ENCODE measurements at regions not wholly inside any gene's neighbourhood (a gene's known extent, or its start where the extent isn't known, plus 50 kb on each side); places are given as distances from the start of the nearest gene placed in this dataset.
"Not testable (repeated sequence)": the region's sequence is repeated elsewhere in the genome, so short reads cannot be mapped to it uniquely, and the experiment has no call there.

GRCh38 chr5:135145985-135146384, 112.0 kb upstream of the PITX1 start:
- 100% methylated on average over 1 of the region's 2 CpGs; no CpG with 5 or more reads in 1 of the 2 experiments for WGBS, 2 experiments (ENCODE audit: insufficient coverage in 2 of 2)
- H3K4me1 ChIP-seq (ENCODE audit: control insufficient read depth, insufficient read depth, low read length, poor library complexity, severe bottlenecking), result peaks cover 3% of the 10 kb centered on the region
- no peaks in the 10 kb centered on the region for H3K36me3 ChIP-seq (ENCODE audit: control insufficient read depth, insufficient read depth, low read length)
- no peak overlapping the region for H3K27ac ChIP-seq (ENCODE audit: low read depth, low read length, severe bottlenecking)
- H3K4me3 ChIP-seq (ENCODE audit: extremely low read depth, insufficient read depth, low read length, poor library complexity, severe bottlenecking), result no peak overlapping the region
- peaks cover 4% of the 10 kb centered on the region for H3K9me3 ChIP-seq (ENCODE audit: control insufficient read depth, low read length)

GRCh38 chr5:135143682-135144081, 109.7 kb upstream of the PITX1 start:
- H3K4me1 ChIP-seq (ENCODE audit: control insufficient read depth, insufficient read depth, low read length, poor library complexity, severe bottlenecking); H3K36me3 ChIP-seq (ENCODE audit: control insufficient read depth, insufficient read depth, low read length); H3K4me3 ChIP-seq (ENCODE audit: extremely low read depth, insufficient read depth, low read length, poor library complexity, severe bottlenecking); H3K9me3 ChIP-seq (ENCODE audit: control insufficient read depth, low read length); H3K27ac ChIP-seq (ENCODE audit: low read depth, low read length, severe bottlenecking): not testable (repeated sequence)
- 80 to 94% methylated on average over 2 to 3 of the region's 4 CpGs for WGBS, 2 experiments (ENCODE audit: insufficient coverage in 2 of 2)

DNA sequence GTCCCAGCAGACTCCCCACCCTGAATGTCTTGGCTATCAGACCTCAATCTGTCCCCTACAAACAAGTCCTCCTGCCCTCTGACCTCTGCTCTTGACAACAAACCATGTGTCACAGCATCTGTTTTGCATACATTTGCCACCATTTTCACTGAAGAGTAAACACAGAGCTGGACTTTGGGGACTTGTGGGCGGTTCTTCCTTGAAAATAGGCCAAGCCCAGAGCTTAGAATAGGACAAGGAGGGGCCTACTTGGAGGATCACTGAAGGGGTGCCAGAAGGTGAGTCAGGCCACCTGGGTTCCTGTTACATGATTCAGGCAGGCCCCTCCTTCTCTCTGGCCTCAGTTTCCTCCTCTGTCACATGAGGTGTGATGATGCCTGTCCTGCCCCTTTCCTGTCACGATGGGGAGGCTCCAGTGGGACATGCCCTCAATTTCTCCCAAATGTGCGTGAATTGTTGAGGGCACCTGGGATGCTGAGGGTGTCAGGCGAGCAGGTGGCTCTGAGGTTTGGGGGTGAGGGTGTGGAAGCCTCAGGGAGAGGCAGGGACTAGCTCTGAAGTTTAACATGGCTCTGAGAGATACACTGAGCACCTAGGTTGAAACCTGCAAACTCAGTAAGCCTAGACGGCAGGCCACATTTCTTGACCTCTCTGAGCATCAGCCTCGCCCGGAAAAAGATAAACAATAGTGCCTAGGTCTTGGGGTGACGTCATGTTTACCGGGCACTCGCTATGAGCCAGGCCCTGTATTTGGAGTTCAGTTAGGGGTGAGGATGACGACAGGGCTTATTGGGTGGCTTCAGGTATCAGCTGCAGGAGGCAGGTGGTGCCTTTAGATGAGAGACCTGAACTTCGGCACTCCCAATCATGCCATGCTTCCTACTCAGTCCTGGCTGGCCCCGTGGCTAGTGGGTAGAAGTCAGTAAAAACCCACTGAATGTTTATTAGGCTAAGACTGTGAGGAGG, 107.6 kb upstream of the PITX1 start:
- no peak overlapping the region for H3K27ac ChIP-seq (ENCODE audit: low read depth, low read length, severe bottlenecking)
- peaks cover 2% of the 10 kb centered on the region for H3K4me1 ChIP-seq (ENCODE audit: control insufficient read depth, insufficient read depth, low read length, poor library complexity, severe bottlenecking)
- H3K36me3 ChIP-seq (ENCODE audit: control insufficient read depth, insufficient read depth, low read length), result no peaks in the 10 kb centered on the region
- no peak overlapping the region for H3K4me3 ChIP-seq (ENCODE audit: extremely low read depth, insufficient read depth, low read length, poor library complexity, severe bottlenecking)
- 93 to 97% methylated on average over 10 to 11 of the region's 13 CpGs for WGBS, 2 experiments (ENCODE audit: insufficient coverage in 2 of 2)
- H3K9me3 ChIP-seq (ENCODE audit: control insufficient read depth, low read length), result no peaks in the 10 kb centered on the region

- Histone ChIP-seq H3K27ac (ENCODE audit: low read depth, low read length, severe bottlenecking) (no peak overlapping the region), H3K4me1 (ENCODE audit: control insufficient read depth, insufficient read depth, low read length, poor library complexity, severe bottlenecking) (peaks cover 2% of the 10 kb centered on the region), H3K36me3 (ENCODE audit: control insufficient read depth, insufficient read depth, low read length) (no peaks in the 10 kb centered on the region), H3K4me3 (ENCODE audit: extremely low read depth, insufficient read depth, low read length, poor library complexity, severe bottlenecking) (no peak overlapping the region), H3K9me3 (ENCODE audit: control insufficient read depth, low read length) (no peaks in the 10 kb centered on the region)
- WGBS, 2 experiments (ENCODE audit: insufficient coverage in 2 of 2), result 85 to 86% methylated on average over 6 to 8 of the region's 9 CpGs
These were observed 106.6 kb upstream of the PITX1 start for GRCh38 chr5:135140446-135141204.

GRCh38 chr5:135139381-135140134, 105.5 kb upstream of the PITX1 start:
- 93% methylated on average over 7 to 10 of the region's 12 CpGs for WGBS, 2 experiments (ENCODE audit: insufficient coverage in 2 of 2)
- no peaks in the 10 kb centered on the region for H3K9me3 ChIP-seq (ENCODE audit: control insufficient read depth, low read length)
- peaks cover 2% of the 10 kb centered on the region for H3K4me1 ChIP-seq (ENCODE audit: control insufficient read depth, insufficient read depth, low read length, poor library complexity, severe bottlenecking)
- H3K4me3 ChIP-seq (ENCODE audit: extremely low read depth, insufficient read depth, low read length, poor library complexity, severe bottlenecking), result no peak overlapping the region
- H3K27ac ChIP-seq (ENCODE audit: low read depth, low read length, severe bottlenecking), result no peak overlapping the region
- no peaks in the 10 kb centered on the region for H3K36me3 ChIP-seq (ENCODE audit: control insufficient read depth, insufficient read depth, low read length)

- WGBS, 2 experiments (ENCODE audit: insufficient coverage in 2 of 2), result 95 to 97% methylated on average over 2 to 4 of the region's 4 CpGs
These were observed 104.3 kb upstream of the PITX1 start for GRCh38 chr5:135138116-135138850.

GRCh38 chr5:135137146-135137915, 103.3 kb upstream of the PITX1 start:
- no peaks in the 10 kb centered on the region for H3K36me3 ChIP-seq (ENCODE audit: control insufficient read depth, insufficient read depth, low read length)
- no peak overlapping the region for H3K4me3 ChIP-seq (ENCODE audit: extremely low read depth, insufficient read depth, low read length, poor library complexity, severe bottlenecking)
- WGBS, 2 experiments (ENCODE audit: insufficient coverage in 2 of 2), result 90 to 93% methylated on average over 8 to 13 of the region's 13 CpGs
- H3K9me3 ChIP-seq (ENCODE audit: control insufficient read depth, low read length), result no peaks in the 10 kb centered on the region
- H3K27ac ChIP-seq (ENCODE audit: low read depth, low read length, severe bottlenecking), result no peak overlapping the region
- peaks cover 2% of the 10 kb centered on the region for H3K4me1 ChIP-seq (ENCODE audit: control insufficient read depth, insufficient read depth, low read length, poor library complexity, severe bottlenecking)

More at GRCh38 chr5:135138116-135138850, 104.3 kb upstream of the PITX1 start:
- Histone ChIP-seq H3K27ac (ENCODE audit: low read depth, low read length, severe bottlenecking) (no peak overlapping the region), H3K4me3 (ENCODE audit: extremely low read depth, insufficient read depth, low read length, poor library complexity, severe bottlenecking) (no peak overlapping the region), H3K4me1 (ENCODE audit: control insufficient read depth, insufficient read depth, low read length, poor library complexity, severe bottlenecking) (peaks cover 2% of the 10 kb centered on the region), H3K9me3 (ENCODE audit: control insufficient read depth, low read length) (no peaks in the 10 kb centered on the region), H3K36me3 (ENCODE audit: control insufficient read depth, insufficient read depth, low read length) (no peaks in the 10 kb centered on the region)

- Histone ChIP-seq H3K9me3 (ENCODE audit: control insufficient read depth, low read length) (no peaks in the 10 kb centered on the region), H3K4me3 (ENCODE audit: extremely low read depth, insufficient read depth, low read length, poor library complexity, severe bottlenecking) (no peak overlapping the region), H3K4me1 (ENCODE audit: control insufficient read depth, insufficient read depth, low read length, poor library complexity, severe bottlenecking) (peaks cover 2% of the 10 kb centered on the region), H3K27ac (ENCODE audit: low read depth, low read length, severe bottlenecking) (no peak overlapping the region), H3K36me3 (ENCODE audit: control insufficient read depth, insufficient read depth, low read length) (no peaks in the 10 kb centered on the region)
- WGBS, 2 experiments (ENCODE audit: insufficient coverage in 2 of 2), result 67 to 100% methylated on average over 1 of the region's 2 CpGs
These were observed 102.5 kb upstream of the PITX1 start for GRCh38 chr5:135136546-135136945.

DNA sequence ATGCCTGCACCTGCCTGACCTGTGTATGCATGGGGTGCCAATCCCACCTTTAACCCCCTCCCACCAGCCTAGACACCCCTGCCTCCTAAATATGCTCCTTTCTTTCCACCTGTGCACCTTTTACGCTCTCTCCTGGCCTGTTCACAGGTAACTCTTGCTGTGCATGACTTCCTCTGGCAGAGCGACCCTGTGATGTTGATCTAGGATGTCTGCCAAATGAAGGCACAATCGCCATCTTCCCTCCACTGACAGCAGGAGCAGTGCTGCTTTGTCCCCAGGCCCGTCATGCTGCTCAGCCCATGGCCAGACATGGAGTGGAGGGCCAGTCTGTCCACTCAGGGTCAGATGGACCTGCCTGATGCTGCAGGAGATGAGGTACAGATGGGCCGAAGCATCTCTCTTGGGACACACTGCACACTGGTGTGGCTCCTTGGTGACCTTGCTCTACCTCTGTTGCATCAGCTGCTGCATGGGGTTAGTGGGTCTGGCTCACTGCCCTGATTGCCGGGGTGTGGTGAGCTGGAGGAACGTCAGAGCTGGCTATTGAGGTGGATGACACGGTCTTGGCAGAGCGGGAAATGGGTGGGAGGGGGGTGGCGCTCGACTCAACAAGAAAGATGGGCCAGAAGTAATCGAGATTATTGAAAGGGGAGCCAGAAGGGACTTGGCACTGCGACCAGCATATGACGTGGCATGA, 101.7 kb upstream of the PITX1 start:
- Histone ChIP-seq H3K4me3 (ENCODE audit: extremely low read depth, insufficient read depth, low read length, poor library complexity, severe bottlenecking) (no peak overlapping the region), H3K9me3 (ENCODE audit: control insufficient read depth, low read length) (no peaks in the 10 kb centered on the region), H3K4me1 (ENCODE audit: control insufficient read depth, insufficient read depth, low read length, poor library complexity, severe bottlenecking) (peaks cover under 1% of the 10 kb centered on the region), H3K36me3 (ENCODE audit: control insufficient read depth, insufficient read depth, low read length) (no peaks in the 10 kb centered on the region), H3K27ac (ENCODE audit: low read depth, low read length, severe bottlenecking) (no peak overlapping the region)
- WGBS, 2 experiments (ENCODE audit: insufficient coverage in 2 of 2), result 88 to 89% methylated on average over 14 of the region's 14 CpGs
